ENCODE measurements at regions not wholly inside any gene's neighbourhood (a gene's known extent, or its start where the extent isn't known, plus 50 kb on each side); places are given as distances from the start of the nearest gene placed in this dataset.
"Not testable (repeated sequence)": the region's sequence is repeated elsewhere in the genome, so short reads cannot be mapped to it uniquely, and the experiment has no call there.

GRCh38 chr2:2797797-2798196, 466.7 kb upstream of the MYT1L start:
- no peak for DNase-seq (ENCODE audit: low spot score)

GRCh38 chr2:2796207-2796606, 465.1 kb upstream of the MYT1L start:
- DNase-seq (ENCODE audit: low spot score) = no peak

- no peak for DNase-seq (ENCODE audit: low spot score)
Measured at GRCh38 chr2:2795438-2796091, 464.5 kb upstream of the MYT1L start.

GRCh38 chr2:2793925-2794560, 463.0 kb upstream of the MYT1L start:
- no peak for DNase-seq (ENCODE audit: low spot score)

- DNase-seq (ENCODE audit: low spot score) = no peak
Measured at GRCh38 chr2:2793514-2793913, 462.4 kb upstream of the MYT1L start.

- no peak for DNase-seq (ENCODE audit: low spot score)
Measured at GRCh38 chr2:2791606-2792005, 460.5 kb upstream of the MYT1L start.

GRCh38 chr2:2791031-2791430, 460.0 kb upstream of the MYT1L start:
- no peak for DNase-seq (ENCODE audit: low spot score)

- DNase-seq (ENCODE audit: low spot score) = no peak
Measured at GRCh38 chr2:2788076-2788475, 457.0 kb upstream of the MYT1L start.

- no peak for DNase-seq (ENCODE audit: low spot score)
Measured at GRCh38 chr2:2787301-2787907, 456.3 kb upstream of the MYT1L start.

- no peak for DNase-seq (ENCODE audit: low spot score)
Measured at GRCh38 chr2:2782007-2782406, 450.9 kb upstream of the MYT1L start.

- DNase-seq (ENCODE audit: low spot score) = no peak
Measured at GRCh38 chr2:2779727-2780126, 448.7 kb upstream of the MYT1L start.

GRCh38 chr2:2777876-2778275, 446.8 kb upstream of the MYT1L start:
- DNase-seq (ENCODE audit: low spot score) = no peak

GRCh38 chr2:2777213-2777612, 446.1 kb upstream of the MYT1L start:
- no peak for DNase-seq (ENCODE audit: low spot score)

- DNase-seq (ENCODE audit: low spot score) = no peak
Measured at GRCh38 chr2:2775018-2775417, 443.9 kb upstream of the MYT1L start.

GRCh38 chr2:2773692-2774091, 442.6 kb upstream of the MYT1L start:
- no peak for DNase-seq (ENCODE audit: low spot score)

- not testable (repeated sequence) for DNase-seq (ENCODE audit: low spot score)
Measured at GRCh38 chr2:2773080-2773479, 442.0 kb upstream of the MYT1L start.

- no peak for DNase-seq (ENCODE audit: low spot score)
Measured at GRCh38 chr2:2771721-2772411, 440.8 kb upstream of the MYT1L start.

GRCh38 chr2:2769481-2770431, 438.7 kb upstream of the MYT1L start:
- no peak for DNase-seq (ENCODE audit: low spot score)

- no peak for DNase-seq (ENCODE audit: low spot score)
Measured at GRCh38 chr2:2768476-2768875, 437.4 kb upstream of the MYT1L start.

- no peak for DNase-seq (ENCODE audit: low spot score)
Measured at GRCh38 chr2:2767837-2768236, 436.8 kb upstream of the MYT1L start.

GRCh38 chr2:2765839-2766495, 434.9 kb upstream of the MYT1L start:
- DNase-seq (ENCODE audit: low spot score) = no peak

Data from AG20443 (cell line).